HG02870 (cell line): ENCODE measurements at regions not wholly inside any gene's neighbourhood (a gene's known extent, or its start where the extent isn't known, plus 50 kb on each side); places are given as distances from the start of the nearest gene placed in this dataset.

Experiments
- ATAC-seq: cut with Tn5 transposase; IDR thresholded peaks from one replicate; pipeline ENCODE4 v1.9.1; 2021; ENCODE audit warnings: mild to moderate bottlenecking, moderate library complexity; ENCODE audit not compliant: unreplicated experiment

GRCh38 chr13:89843621-89844020 is 1503.9 kb upstream of the MIR17HG start:
- ATAC-seq: no peak

GRCh38 chr13:89845874-89846273 is 1501.6 kb upstream of the MIR17HG start:
- no peak for ATAC-seq

GRCh38 chr13:89846926-89847585 is 1500.4 kb upstream of the MIR17HG start:
- ATAC-seq: no peak

GRCh38 chr13:89852570-89852969 is 1494.9 kb upstream of the MIR17HG start:
- ATAC-seq: no peak

- ATAC-seq: no peak
Observed at GRCh38 chr13:89856512-89856911, 1491.0 kb upstream of the MIR17HG start.

GRCh38 chr13:89857502-89857901 is 1490.0 kb upstream of the MIR17HG start:
- no peak for ATAC-seq

- ATAC-seq: no peak
Observed at GRCh38 chr13:89862011-89862690, 1485.3 kb upstream of the MIR17HG start.

- ATAC-seq: no peak
Observed at GRCh38 chr13:89862691-89863036, 1484.8 kb upstream of the MIR17HG start.

- ATAC-seq: no peak
Observed at GRCh38 chr13:89865164-89866064, 1482.1 kb upstream of the MIR17HG start.

- no peak for ATAC-seq
Observed at GRCh38 chr13:89869312-89869711, 1478.2 kb upstream of the MIR17HG start.

- ATAC-seq: no peak
Observed at GRCh38 chr13:89878904-89879303, 1468.6 kb upstream of the MIR17HG start.

GRCh38 chr13:89880201-89880600 is 1467.3 kb upstream of the MIR17HG start:
- ATAC-seq: no peak

GRCh38 chr13:89883893-89884448 is 1463.5 kb upstream of the MIR17HG start:
- no peak for ATAC-seq

GRCh38 chr13:89890806-89891205 is 1456.7 kb upstream of the MIR17HG start:
- no peak for ATAC-seq

GRCh38 chr13:89891416-89891815 is 1456.1 kb upstream of the MIR17HG start:
- no peak for ATAC-seq

GRCh38 chr13:89897681-89898080 is 1449.8 kb upstream of the MIR17HG start:
- ATAC-seq: peak; percentile 89

- ATAC-seq: no peak
Observed at GRCh38 chr13:89899302-89900103, 1448.0 kb upstream of the MIR17HG start.

GRCh38 chr13:89900104-89900765 is 1447.3 kb upstream of the MIR17HG start:
- no peak for ATAC-seq

- no peak for ATAC-seq
Observed at GRCh38 chr13:89902223-89902622, 1445.3 kb upstream of the MIR17HG start.

- no peak for ATAC-seq
Observed at GRCh38 chr13:89903115-89903514, 1444.4 kb upstream of the MIR17HG start.
